Inferior parietal cortex (tissue), 1 donor: ENCODE measurements at regions not wholly inside any gene's neighbourhood (a gene's known extent, or its start where the extent isn't known, plus 50 kb on each side); places are given as distances from the start of the nearest gene placed in this dataset.
"Not testable (repeated sequence)": the region's sequence is repeated elsewhere in the genome, so short reads cannot be mapped to it uniquely, and the experiment has no call there.

Source experiments
- DNase-seq: peaks from one replicate; pipeline ENCODE4 v3.0.0-alpha.2; 2016; ENCODE audit errors: extremely low spot score

- DNase-seq = not testable (repeated sequence)
Observed at GRCh38 chr1:161454865-161455707, 50.2 kb upstream of the FCGR2A start.

GRCh38 chr1:161453950-161454864 lies 51.0 kb upstream of the FCGR2A start:
- not testable (repeated sequence) for DNase-seq

- not testable (repeated sequence) for DNase-seq
Observed at GRCh38 chr1:161451698-161452348, 53.4 kb upstream of the FCGR2A start.

GRCh38 chr1:161447760-161448332 lies 57.4 kb upstream of the FCGR2A start:
- DNase-seq = not testable (repeated sequence)

- not testable (repeated sequence) for DNase-seq
Observed at GRCh38 chr1:161447040-161447759, 58.1 kb upstream of the FCGR2A start.

- not testable (repeated sequence) for DNase-seq
Observed at GRCh38 chr1:161444725-161445124, 60.5 kb upstream of the FCGR2A start.

- DNase-seq = not testable (repeated sequence)
Observed at GRCh38 chr1:161444255-161444654, 61.0 kb upstream of the FCGR2A start.

- peak; percentile 37 for DNase-seq
Observed at GRCh38 chr1:161440312-161440894, 64.9 kb upstream of the FCGR2A start.

- no peak for DNase-seq
Observed at GRCh38 chr1:161439280-161440232, 65.7 kb upstream of the FCGR2A start.

- DNase-seq = not testable (repeated sequence)
Observed at GRCh38 chr1:161433191-161433590, 65.5 kb upstream of the CFAP126 start.

GRCh38 chr1:161432091-161432490 lies 64.4 kb upstream of the CFAP126 start:
- no peak for DNase-seq

GRCh38 chr1:161427733-161428516 lies 60.2 kb upstream of the CFAP126 start:
- DNase-seq = no peak

- not testable (repeated sequence) for DNase-seq
Observed at GRCh38 chr1:161422914-161423313, 55.2 kb upstream of the CFAP126 start.

- DNase-seq = no peak
Observed at GRCh38 chr1:161421456-161421855, 53.8 kb upstream of the CFAP126 start.

GRCh38 chr1:161420763-161421455 lies 53.2 kb upstream of the CFAP126 start:
- DNase-seq = no peak

- DNase-seq = not testable (repeated sequence)
Observed at GRCh38 chr1:161417536-161417935, 49.9 kb upstream of the CFAP126 start.
